Activated T-helper 2 cell treated with anti-CD3 and anti-CD28 coated beads, Interferon-gamma antibody, Interleukin-2, Interleukin-4, amounts not matched to agents 10 μg/mL and 5 μg/mL and 100 μg/mL, durations not matched to agents 14 hours and 24 hours and 36 hours (primary cell): ENCODE measurements at regions not wholly inside any gene's neighbourhood (a gene's known extent, or its start where the extent isn't known, plus 50 kb on each side); places are given as distances from the start of the nearest gene placed in this dataset.

Experiments used
- DNase-seq: peaks from one replicate; pipeline ENCODE4 v3.0.0; 2021; ENCODE audit warnings: low spot score
- H3K27ac Mint-ChIP-seq: one replicate; pipeline ENCODE4 v1.8.0; 2021; ENCODE audit warnings: mixed read lengths
- H3K27me3 Mint-ChIP-seq: one replicate; pipeline ENCODE4 v1.8.0; 2021; ENCODE audit warnings: low read depth, mixed read lengths
- H3K36me3 Mint-ChIP-seq: one replicate; pipeline ENCODE4 v1.8.0; 2021; ENCODE audit warnings: low read depth, mixed read lengths
- H3K4me1 Mint-ChIP-seq: one replicate; pipeline ENCODE4 v1.8.0; 2021; ENCODE audit warnings: low read depth, mixed read lengths
- H3K4me3 Mint-ChIP-seq: one replicate; pipeline ENCODE4 v1.8.0; 2021; ENCODE audit warnings: low read depth, mild to moderate bottlenecking, moderate library complexity, mixed read lengths
- H3K9me3 Mint-ChIP-seq: one replicate; pipeline ENCODE4 v1.8.0; 2021; ENCODE audit warnings: mixed read lengths
- intact Hi-C: fragments of 100-400 bp; cut with micrococcal nuclease; formaldehyde crosslinking; loops from one replicate; pipeline ENCODE4 v1.15.1; 2023

- no peak overlapping the region for H3K4me3 Mint-ChIP-seq
- H3K9me3 Mint-ChIP-seq: peaks cover 22% of the 10 kb centered on the region
- no peaks in the 10 kb centered on the region for H3K36me3 Mint-ChIP-seq
- H3K27ac Mint-ChIP-seq: no peak overlapping the region
- intact Hi-C loops: no loop called here
- no peaks in the 10 kb centered on the region for H3K27me3 Mint-ChIP-seq
- DNase-seq: no peak
- H3K4me1 Mint-ChIP-seq: no peaks in the 10 kb centered on the region
Measured at GRCh38 chr3:95246413-95246812, 1183.6 kb downstream of the NSUN3 start.

GRCh38 chr3:95254061-95254460 is 1191.2 kb downstream of the NSUN3 start:
- Mint-ChIP-seq H3K27me3 (no peaks in the 10 kb centered on the region), H3K27ac (no peak overlapping the region), H3K9me3 (peaks cover 43% of the 10 kb centered on the region), H3K4me1 (no peaks in the 10 kb centered on the region), H3K36me3 (no peaks in the 10 kb centered on the region), H3K4me3 (no peak overlapping the region)
- DNase-seq: no peak
- intact Hi-C loops: no loop called here

GRCh38 chr3:95254758-95255157 is 1191.9 kb downstream of the NSUN3 start:
- Mint-ChIP-seq H3K9me3 (peaks cover 49% of the 10 kb centered on the region), H3K4me1 (no peaks in the 10 kb centered on the region), H3K36me3 (no peaks in the 10 kb centered on the region), H3K27ac (no peak overlapping the region), H3K4me3 (no peak overlapping the region), H3K27me3 (no peaks in the 10 kb centered on the region)
- DNase-seq: no peak
- intact Hi-C loops: no loop called here

GRCh38 chr3:95265129-95265528 is 1202.3 kb downstream of the NSUN3 start:
- intact Hi-C loops: no loop called here
- no peaks in the 10 kb centered on the region for H3K27me3 Mint-ChIP-seq
- no peak for DNase-seq

GRCh38 chr3:95271395-95271794 is 1208.5 kb downstream of the NSUN3 start:
- Mint-ChIP-seq H3K4me3 (no peak overlapping the region), H3K27ac (no peak overlapping the region), H3K36me3 (no peaks in the 10 kb centered on the region), H3K9me3 (peaks cover 8% of the 10 kb centered on the region), H3K27me3 (no peaks in the 10 kb centered on the region), H3K4me1 (no peaks in the 10 kb centered on the region)
- no peak for DNase-seq
- intact Hi-C loops: no loop called here

More at GRCh38 chr3:95265129-95265528, 1202.3 kb downstream of the NSUN3 start:
- Mint-ChIP-seq H3K4me3 (no peak overlapping the region), H3K27ac (no peak overlapping the region), H3K4me1 (no peaks in the 10 kb centered on the region), H3K36me3 (no peaks in the 10 kb centered on the region), H3K9me3 (peaks cover 24% of the 10 kb centered on the region)

GRCh38 chr3:95272166-95272565 is 1209.3 kb downstream of the NSUN3 start:
- Mint-ChIP-seq H3K27ac (no peak overlapping the region), H3K4me3 (no peak overlapping the region), H3K27me3 (no peaks in the 10 kb centered on the region), H3K9me3 (peaks cover 8% of the 10 kb centered on the region), H3K4me1 (no peaks in the 10 kb centered on the region), H3K36me3 (no peaks in the 10 kb centered on the region)
- intact Hi-C loops: no loop called here
- DNase-seq: no peak

- no peak for DNase-seq
- H3K27me3 Mint-ChIP-seq: no peaks in the 10 kb centered on the region
- H3K4me3 Mint-ChIP-seq: no peak overlapping the region
- no peaks in the 10 kb centered on the region for H3K4me1 Mint-ChIP-seq
- intact Hi-C loops: no loop called here
- H3K9me3 Mint-ChIP-seq: peaks cover 8% of the 10 kb centered on the region
- H3K36me3 Mint-ChIP-seq: no peaks in the 10 kb centered on the region
- H3K27ac Mint-ChIP-seq: no peak overlapping the region
Measured at GRCh38 chr3:95272781-95273180, 1209.9 kb downstream of the NSUN3 start.

- no peaks in the 10 kb centered on the region for H3K36me3 Mint-ChIP-seq
- H3K4me1 Mint-ChIP-seq: no peaks in the 10 kb centered on the region
- H3K27ac Mint-ChIP-seq: no peak overlapping the region
- H3K4me3 Mint-ChIP-seq: no peak overlapping the region
- no peak for DNase-seq
- no peaks in the 10 kb centered on the region for H3K27me3 Mint-ChIP-seq
- intact Hi-C loops: no loop called here
- peaks cover 8% of the 10 kb centered on the region for H3K9me3 Mint-ChIP-seq
Measured at GRCh38 chr3:95277613-95278012, 1214.8 kb downstream of the NSUN3 start.

GRCh38 chr3:95280711-95281352 is 1218.0 kb downstream of the NSUN3 start:
- intact Hi-C loops: no loop called here
- no peak overlapping the region for H3K4me3 Mint-ChIP-seq

GRCh38 chr3:95289295-95289694 is 1226.4 kb downstream of the NSUN3 start:
- Mint-ChIP-seq H3K27me3 (no peaks in the 10 kb centered on the region), H3K36me3 (no peaks in the 10 kb centered on the region), H3K4me3 (no peak overlapping the region), H3K27ac (no peak overlapping the region), H3K4me1 (no peaks in the 10 kb centered on the region), H3K9me3 (peaks cover 24% of the 10 kb centered on the region)
- no peak for DNase-seq
- intact Hi-C loops: no loop called here

More at GRCh38 chr3:95280711-95281352, 1218.0 kb downstream of the NSUN3 start:
- H3K4me1 Mint-ChIP-seq: no peaks in the 10 kb centered on the region
- no peaks in the 10 kb centered on the region for H3K36me3 Mint-ChIP-seq
- no peaks in the 10 kb centered on the region for H3K27me3 Mint-ChIP-seq
- peaks cover 6% of the 10 kb centered on the region for H3K9me3 Mint-ChIP-seq
- H3K27ac Mint-ChIP-seq: no peak overlapping the region
- DNase-seq: no peak

GRCh38 chr3:95297581-95297980 is 1234.7 kb downstream of the NSUN3 start:
- no peak overlapping the region for H3K4me3 Mint-ChIP-seq
- no peaks in the 10 kb centered on the region for H3K27me3 Mint-ChIP-seq
- peaks cover 8% of the 10 kb centered on the region for H3K9me3 Mint-ChIP-seq
- intact Hi-C loops: no loop called here
- no peak overlapping the region for H3K27ac Mint-ChIP-seq
- DNase-seq: no peak
- no peaks in the 10 kb centered on the region for H3K4me1 Mint-ChIP-seq
- no peaks in the 10 kb centered on the region for H3K36me3 Mint-ChIP-seq

- no peaks in the 10 kb centered on the region for H3K27me3 Mint-ChIP-seq
- no peak overlapping the region for H3K27ac Mint-ChIP-seq
- intact Hi-C loops: no loop called here
- no peaks in the 10 kb centered on the region for H3K4me1 Mint-ChIP-seq
- no peak overlapping the region for H3K4me3 Mint-ChIP-seq
- no peaks in the 10 kb centered on the region for H3K36me3 Mint-ChIP-seq
- peaks cover 20% of the 10 kb centered on the region for H3K9me3 Mint-ChIP-seq
- no peak for DNase-seq
Measured at GRCh38 chr3:95302044-95302443, 1239.2 kb downstream of the NSUN3 start.

GRCh38 chr3:95310560-95310959 is 1247.7 kb downstream of the NSUN3 start:
- intact Hi-C loops: no loop called here
- H3K4me1 Mint-ChIP-seq: no peaks in the 10 kb centered on the region
- DNase-seq: no peak
- H3K9me3 Mint-ChIP-seq: peaks cover 29% of the 10 kb centered on the region
- H3K27ac Mint-ChIP-seq: no peak overlapping the region
- no peak overlapping the region for H3K4me3 Mint-ChIP-seq
- H3K27me3 Mint-ChIP-seq: no peaks in the 10 kb centered on the region
- no peaks in the 10 kb centered on the region for H3K36me3 Mint-ChIP-seq

- no peaks in the 10 kb centered on the region for H3K4me1 Mint-ChIP-seq
- no peaks in the 10 kb centered on the region for H3K27me3 Mint-ChIP-seq
- DNase-seq: no peak
- H3K36me3 Mint-ChIP-seq: no peaks in the 10 kb centered on the region
- no peak overlapping the region for H3K27ac Mint-ChIP-seq
- H3K9me3 Mint-ChIP-seq: peaks cover 24% of the 10 kb centered on the region
- H3K4me3 Mint-ChIP-seq: no peak overlapping the region
- intact Hi-C loops: no loop called here
Measured at GRCh38 chr3:95311272-95311671, 1248.4 kb downstream of the NSUN3 start.
